GM21367 (cell line): ENCODE measurements at regions not wholly inside any gene's neighbourhood (a gene's known extent, or its start where the extent isn't known, plus 50 kb on each side); places are given as distances from the start of the nearest gene placed in this dataset.
A peak's percentile ranks its signal among the peaks of the same experiment; 100 is the strongest.
"Not testable (repeated sequence)": the region's sequence is repeated elsewhere in the genome, so short reads cannot be mapped to it uniquely, and the experiment has no call there.

Experiments used
- ATAC-seq: cut with Tn5 transposase; IDR thresholded peaks from one replicate; pipeline ENCODE4 v1.9.1; 2021; ENCODE audit not compliant: unreplicated experiment

DNA sequence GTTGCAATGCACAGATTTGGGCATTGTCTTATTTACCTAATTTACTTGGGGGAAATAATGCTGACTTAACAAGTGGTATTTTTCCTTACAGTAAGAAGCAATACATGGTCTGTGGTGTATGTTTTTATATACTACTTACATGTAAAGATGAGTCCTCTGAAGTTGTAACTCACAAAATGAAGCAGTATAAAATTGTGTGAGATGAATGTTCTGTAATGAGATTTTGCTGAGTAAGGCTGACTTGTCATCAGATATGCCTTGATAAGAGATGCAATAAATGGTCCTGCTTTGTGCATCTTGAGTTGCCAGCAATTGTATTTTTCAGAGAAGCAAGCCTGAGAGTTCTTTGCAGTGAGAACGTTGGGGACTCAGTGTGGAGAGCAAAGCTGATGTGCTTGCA is 92.2 kb upstream of the GNAQ start:
- no peak for ATAC-seq

DNA sequence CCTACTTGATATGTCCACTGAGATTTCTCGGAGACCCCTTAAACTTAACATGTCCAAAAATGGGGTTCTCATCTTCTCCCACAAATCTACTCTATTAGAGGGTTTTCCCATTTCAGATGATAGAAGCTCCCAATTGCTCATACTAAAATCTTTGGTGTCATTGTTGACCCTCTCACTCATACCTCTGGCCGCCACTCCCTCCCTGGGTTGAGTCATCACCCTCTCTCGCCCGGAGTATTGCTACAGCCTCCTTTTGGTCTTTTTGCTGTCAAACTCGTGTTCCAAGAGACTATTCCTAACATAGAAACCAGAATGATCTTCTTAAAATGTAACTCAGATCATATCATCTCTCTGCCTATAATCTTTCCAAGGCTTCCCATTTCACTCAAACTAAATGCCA is 91.0 kb upstream of the GNAQ start:
- ATAC-seq = no peak

- no peak for ATAC-seq
These were observed 89.9 kb upstream of the GNAQ start for GRCh38 chr9:78121488-78121887.

- ATAC-seq = peak; percentile 93
These were observed 87.3 kb upstream of the GNAQ start for GRCh38 chr9:78118742-78119473.

- peak; percentile 48 for ATAC-seq
These were observed 83.5 kb upstream of the GNAQ start for GRCh38 chr9:78115073-78115472.

GRCh38 chr9:78114581-78114980 is 83.0 kb upstream of the GNAQ start:
- ATAC-seq = no peak

- ATAC-seq = no peak
These were observed 80.8 kb upstream of the GNAQ start for GRCh38 chr9:78112406-78112805.

GRCh38 chr9:78112004-78112403 is 80.4 kb upstream of the GNAQ start:
- no peak for ATAC-seq

- ATAC-seq = no peak
These were observed 77.5 kb upstream of the GNAQ start for GRCh38 chr9:78109075-78109474.

GRCh38 chr9:78106586-78106985 is 75.0 kb upstream of the GNAQ start:
- not testable (repeated sequence) for ATAC-seq

- ATAC-seq = peak; percentile 88
These were observed 72.4 kb upstream of the GNAQ start for GRCh38 chr9:78103971-78104433.

- no peak for ATAC-seq
These were observed 69.6 kb upstream of the GNAQ start for GRCh38 chr9:78101247-78101646.

DNA sequence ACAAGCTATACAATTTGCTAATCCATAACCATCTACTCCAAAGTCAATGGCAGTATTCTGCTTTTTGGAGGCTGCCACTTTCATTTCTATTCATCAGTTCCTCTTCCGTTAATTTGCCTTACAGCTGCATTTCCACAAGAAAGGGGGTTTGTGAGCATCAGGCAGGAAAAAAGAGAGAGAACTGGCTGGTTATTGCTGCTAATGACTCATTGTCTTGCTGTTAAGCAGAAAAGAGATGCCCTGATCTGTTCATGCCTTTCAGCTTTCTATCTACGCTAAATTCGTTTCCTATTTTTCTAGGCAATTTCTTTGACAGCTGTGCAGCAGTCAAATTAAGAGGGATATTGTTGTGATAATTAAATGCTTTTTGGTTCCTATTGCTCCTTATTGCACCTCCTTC is 65.9 kb upstream of the GNAQ start:
- ATAC-seq = no peak

DNA sequence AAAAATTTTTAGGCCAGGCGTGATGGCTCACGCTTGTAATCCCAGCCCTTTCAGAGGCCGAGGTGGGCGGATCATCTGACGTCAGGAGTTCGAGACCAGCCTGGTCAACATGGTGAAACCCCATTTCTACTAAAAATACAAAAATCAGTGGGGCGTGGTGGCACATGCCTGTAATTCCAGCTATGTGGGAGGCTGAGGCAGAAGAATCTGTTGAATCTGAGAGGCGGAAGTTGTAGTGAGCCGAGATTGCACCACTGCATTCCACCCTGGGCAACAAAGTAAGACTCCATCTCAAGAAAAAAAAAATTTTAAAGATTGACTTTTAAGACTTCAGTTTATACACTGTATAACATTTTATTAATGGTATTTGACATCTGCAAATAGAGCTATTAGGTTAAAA is 60.1 kb upstream of the GNAQ start:
- ATAC-seq = no peak

- ATAC-seq = no peak
These were observed 57.5 kb upstream of the GNAQ start for GRCh38 chr9:78089111-78089510.

GRCh38 chr9:78088190-78088589 is 56.6 kb upstream of the GNAQ start:
- not testable (repeated sequence) for ATAC-seq
